SH-SY5Y (cell line): ENCODE measurements at regions not wholly inside any gene's neighbourhood (a gene's known extent, or its start where the extent isn't known, plus 50 kb on each side); places are given as distances from the start of the nearest gene placed in this dataset.

Source experiments
- GATA2 ChIP-seq: IDR thresholded peaks from 2 replicates; pipeline ENCODE4 v1.6.1; 2011; ENCODE audit warnings: mild to moderate bottlenecking, low read depth, low read length
- GATA3 ChIP-seq: IDR thresholded peaks from 2 replicates; pipeline ENCODE4 v1.6.1; 2011; ENCODE audit warnings: low read depth, mild to moderate bottlenecking, low read length, moderate library complexity

GRCh38 chr16:62277942-62278341, 241.7 kb upstream of the CDH8 start:
- TF ChIP-seq GATA3 = no peak
- no peak for TF ChIP-seq GATA2
